Activated CD4-positive, alpha-beta T cell treated with anti-CD3 and anti-CD28 coated beads, Interleukin-10, Interleukin-2, amounts not matched to agents 100 ng/mL and 50 ng/mL, durations not matched to agents 16 hours and 8 hours (primary cell): ENCODE measurements at regions not wholly inside any gene's neighbourhood (a gene's known extent, or its start where the extent isn't known, plus 50 kb on each side); places are given as distances from the start of the nearest gene placed in this dataset.

Experiments used
- DNase-seq: peaks from one replicate; pipeline ENCODE4 v3.0.0-alpha.2; 2020

DNA sequence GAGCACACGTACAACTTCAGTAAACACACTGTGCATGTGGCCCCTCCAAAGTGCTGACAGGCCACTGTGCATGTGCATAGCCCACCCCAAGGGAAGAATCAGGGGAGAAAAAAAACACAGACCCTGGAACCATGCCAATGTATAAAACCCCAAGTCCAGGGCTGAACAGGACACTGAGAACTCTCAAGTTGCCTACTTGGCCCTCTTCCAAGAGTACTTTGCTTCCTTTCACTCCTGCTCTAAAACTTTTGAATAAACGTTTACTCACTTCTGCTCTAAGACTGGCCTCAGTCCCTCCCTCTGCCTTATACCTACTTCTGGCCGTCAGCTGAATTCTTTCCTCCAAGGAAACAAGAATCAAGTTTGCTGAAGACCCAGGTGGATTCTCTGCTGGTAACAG lies 77.7 kb upstream of the NFIB start:
- DNase-seq, result no peak

DNA sequence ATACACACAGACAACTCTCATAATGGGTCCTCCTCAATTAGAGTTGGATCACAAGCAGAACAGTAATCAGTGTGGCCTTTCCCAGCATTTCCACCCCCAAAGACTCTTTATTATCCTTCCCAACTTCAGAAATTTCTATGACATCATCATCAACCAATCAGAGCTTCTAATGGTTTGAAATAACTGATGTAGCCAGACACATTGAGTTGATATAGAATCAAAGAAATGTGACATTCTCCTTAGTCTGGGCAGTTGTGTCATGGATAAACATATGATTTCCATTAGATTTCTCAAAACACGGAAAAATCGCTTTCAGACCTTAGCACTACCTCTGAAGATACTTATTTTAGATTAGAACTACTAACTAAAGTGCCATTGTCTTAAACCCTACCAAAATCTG lies 75.7 kb upstream of the NFIB start:
- no peak for DNase-seq

GRCh38 chr9:14389146-14389545 lies 75.2 kb upstream of the NFIB start:
- DNase-seq, result no peak

GRCh38 chr9:14383773-14384172 lies 69.8 kb upstream of the NFIB start:
- no peak for DNase-seq

- DNase-seq, result no peak
Observed at GRCh38 chr9:14383294-14383693, 69.4 kb upstream of the NFIB start.

- DNase-seq, result no peak
Observed at GRCh38 chr9:14380061-14380836, 66.3 kb upstream of the NFIB start.

GRCh38 chr9:14379280-14379679 lies 65.3 kb upstream of the NFIB start:
- DNase-seq, result no peak

DNA sequence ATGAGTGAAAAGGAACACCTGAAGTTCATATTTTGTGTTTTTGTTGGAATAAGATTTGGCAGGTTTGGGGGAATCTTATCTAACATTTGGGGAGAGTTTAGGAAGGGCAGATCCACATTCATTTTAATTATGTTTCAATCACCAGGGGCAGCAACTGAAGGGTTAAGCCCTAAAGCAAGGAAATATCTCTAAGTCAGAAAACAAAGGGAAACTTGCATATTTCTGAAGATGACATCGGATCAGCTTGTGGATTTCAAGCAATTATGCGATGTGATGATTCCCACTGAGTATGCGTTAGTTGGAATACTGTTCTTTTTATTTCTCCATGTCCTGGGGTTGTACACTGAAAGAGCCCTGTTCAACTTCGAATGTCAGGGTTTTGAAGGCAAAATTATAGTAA lies 59.8 kb upstream of the NFIB start:
- no peak for DNase-seq

GRCh38 chr9:14373336-14373666 lies 59.4 kb upstream of the NFIB start:
- DNase-seq, result no peak

DNA sequence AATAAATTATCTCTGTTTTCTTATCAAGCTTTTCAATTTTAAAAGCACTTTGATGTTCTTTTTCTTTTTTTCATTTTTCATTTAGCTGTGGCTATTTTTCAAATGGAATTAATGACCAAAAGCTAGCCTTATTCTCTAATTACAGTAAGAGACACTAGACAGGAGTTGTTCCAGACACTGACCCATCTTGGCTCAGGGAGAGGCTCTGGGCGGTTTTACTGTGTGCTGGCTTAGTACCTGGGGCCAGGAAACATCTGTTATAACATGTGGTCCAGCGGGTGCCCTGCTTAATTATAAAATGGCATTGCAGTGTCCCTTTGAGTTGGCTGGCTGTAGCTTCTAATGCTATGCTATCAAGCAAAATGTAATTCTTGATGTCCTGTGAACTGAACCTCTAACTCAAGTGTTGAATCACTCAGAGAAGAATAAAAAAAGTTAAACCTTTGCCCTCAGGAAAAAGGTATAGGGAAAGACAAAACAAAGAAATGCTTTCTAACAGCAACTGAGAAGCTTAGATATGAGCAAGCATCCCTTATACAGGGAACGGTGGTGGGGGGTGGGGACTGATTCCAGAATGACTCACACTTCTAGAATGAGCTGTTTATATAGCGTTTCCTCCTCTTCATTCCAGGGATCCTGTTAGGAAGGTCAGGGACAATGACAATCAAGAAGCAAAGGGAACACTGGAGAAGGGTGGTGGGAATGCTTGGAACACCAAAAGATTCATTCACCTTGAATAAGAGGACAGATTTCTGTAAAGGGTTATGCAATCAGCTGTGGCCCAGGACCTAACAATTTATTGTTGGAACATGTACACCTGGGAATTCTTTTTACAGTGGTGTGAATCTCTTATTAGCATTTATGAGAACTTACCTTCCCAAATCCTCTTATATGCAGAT lies 58.7 kb upstream of the NFIB start:
- DNase-seq, result no peak

- DNase-seq, result no peak
Observed at GRCh38 chr9:14369011-14369410, 55.1 kb upstream of the NFIB start.

DNA sequence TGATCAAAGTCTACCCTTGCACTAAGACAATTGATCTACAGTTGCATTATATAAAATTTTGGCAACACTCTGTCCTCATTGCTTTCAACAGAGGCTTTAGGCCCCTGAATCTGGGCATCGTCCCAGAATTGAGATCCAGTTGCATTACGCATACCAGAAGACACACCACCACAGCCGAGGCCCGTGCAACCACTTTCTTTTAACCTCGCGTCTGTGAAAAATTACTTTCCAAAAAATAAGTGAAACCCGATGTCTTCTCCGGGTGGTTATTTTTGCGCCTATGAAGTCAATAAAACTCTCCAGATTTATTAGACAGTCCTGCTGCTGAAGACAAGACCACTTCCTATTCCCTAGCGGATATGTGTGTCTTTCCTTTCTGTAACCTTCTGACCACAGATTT lies 52.1 kb upstream of the NFIB start:
- no peak for DNase-seq

- DNase-seq, result no peak
Observed at GRCh38 chr9:14365670-14366069, 51.7 kb upstream of the NFIB start.
